T-helper 17 cell (primary cell): ENCODE measurements at regions not wholly inside any gene's neighbourhood (a gene's known extent, or its start where the extent isn't known, plus 50 kb on each side); places are given as distances from the start of the nearest gene placed in this dataset.
"Not testable (repeated sequence)": the region's sequence is repeated elsewhere in the genome, so short reads cannot be mapped to it uniquely, and the experiment has no call there.

Experiments used
- ATAC-seq: fragments of 150-1000 bp; cut with Tn5 transposase; 2 replicates; pipeline ENCODE4 v1.10.0; 2021; ENCODE audit warnings: mild to moderate bottlenecking, moderate library complexity
- DNase-seq, 3 donors: peaks; one replicate each; pipeline versions ENCODE4 v3.0.0 to v3.0.0-alpha.2; 2020 to 2021
- H3K9me3 ChIP-seq: one replicate; pipeline ENCODE4 v1.7.0; 2013; ENCODE audit warnings: low read length, mild to moderate bottlenecking; ENCODE audit not compliant: control insufficient read depth, poor library complexity, severe bottlenecking
- H3K27ac Mint-ChIP-seq: one replicate; pipeline ENCODE4 v1.8.0; 2022; ENCODE audit warnings: mild to moderate bottlenecking, moderate library complexity, mixed read lengths
- H3K27me3 Mint-ChIP-seq: one replicate; pipeline ENCODE4 v1.8.0; 2022; ENCODE audit warnings: mixed read lengths
- H3K36me3 Mint-ChIP-seq: one replicate; pipeline ENCODE4 v1.8.0; 2022; ENCODE audit warnings: low read depth, mixed read lengths
- H3K4me1 Mint-ChIP-seq: one replicate; pipeline ENCODE4 v1.8.0; 2022; ENCODE audit warnings: mild to moderate bottlenecking, mixed read lengths
- H3K4me3 Mint-ChIP-seq: one replicate; pipeline ENCODE4 v1.8.0; 2022; ENCODE audit warnings: mild to moderate bottlenecking, moderate library complexity, mixed read lengths

GRCh38 chr12:87233671-87234070, 795.5 kb downstream of the C12orf50 start:
- DNase-seq (no peak), ATAC-seq (no peak)
- Mint-ChIP-seq H3K4me3 (no peak overlapping the region), H3K4me1 (no peaks in the 10 kb centered on the region), H3K36me3 (no peaks in the 10 kb centered on the region), H3K27ac (no peak overlapping the region), H3K27me3 (no peaks in the 10 kb centered on the region)
- peaks cover 3% of the 10 kb centered on the region for H3K9me3 ChIP-seq

GRCh38 chr12:87231818-87232217, 797.4 kb downstream of the C12orf50 start:
- no peaks in the 10 kb centered on the region for H3K27me3 Mint-ChIP-seq
- no peak overlapping the region for H3K27ac Mint-ChIP-seq
- ATAC-seq = no peak
- no peak for DNase-seq
- no peaks in the 10 kb centered on the region for H3K4me1 Mint-ChIP-seq
- H3K4me3 Mint-ChIP-seq = no peak overlapping the region
- H3K36me3 Mint-ChIP-seq = no peaks in the 10 kb centered on the region
- H3K9me3 ChIP-seq = peaks cover 3% of the 10 kb centered on the region

- H3K4me1 Mint-ChIP-seq = no peaks in the 10 kb centered on the region
- no peak overlapping the region for H3K4me3 Mint-ChIP-seq
- ATAC-seq = no peak
- H3K27me3 Mint-ChIP-seq = no peaks in the 10 kb centered on the region
- H3K27ac Mint-ChIP-seq = no peak overlapping the region
- H3K9me3 ChIP-seq = peaks cover 1% of the 10 kb centered on the region
- H3K36me3 Mint-ChIP-seq = no peaks in the 10 kb centered on the region
- DNase-seq = no peak
These were observed 798.8 kb downstream of the C12orf50 start for GRCh38 chr12:87230441-87230840.

GRCh38 chr12:87227162-87227561, 802.0 kb downstream of the C12orf50 start:
- Mint-ChIP-seq H3K27ac (no peak overlapping the region), H3K36me3 (no peaks in the 10 kb centered on the region), H3K27me3 (no peaks in the 10 kb centered on the region), H3K4me1 (no peaks in the 10 kb centered on the region), H3K4me3 (no peak overlapping the region)
- H3K9me3 ChIP-seq = no peaks in the 10 kb centered on the region
- DNase-seq = no peak
- no peak for ATAC-seq

GRCh38 chr12:87217491-87217890, 811.7 kb downstream of the C12orf50 start:
- Mint-ChIP-seq H3K36me3 (no peaks in the 10 kb centered on the region), H3K27ac (no peak overlapping the region), H3K27me3 (no peaks in the 10 kb centered on the region), H3K4me3 (no peak overlapping the region), H3K4me1 (no peaks in the 10 kb centered on the region)
- no peaks in the 10 kb centered on the region for H3K9me3 ChIP-seq
- ATAC-seq = no peak
- DNase-seq = no peak

- Mint-ChIP-seq H3K27ac (no peak overlapping the region), H3K27me3 (no peaks in the 10 kb centered on the region), H3K36me3 (no peaks in the 10 kb centered on the region), H3K4me3 (no peak overlapping the region), H3K4me1 (no peaks in the 10 kb centered on the region)
- H3K9me3 ChIP-seq = no peaks in the 10 kb centered on the region
- DNase-seq = no peak
- no peak for ATAC-seq
These were observed 812.8 kb downstream of the C12orf50 start for GRCh38 chr12:87216436-87216835.

GRCh38 chr12:87202189-87202588, 827.0 kb downstream of the C12orf50 start:
- Mint-ChIP-seq H3K27ac (no peak overlapping the region), H3K36me3 (no peaks in the 10 kb centered on the region), H3K27me3 (no peaks in the 10 kb centered on the region), H3K4me1 (no peaks in the 10 kb centered on the region), H3K4me3 (no peak overlapping the region)
- no peak for ATAC-seq
- DNase-seq = no peak
- no peaks in the 10 kb centered on the region for H3K9me3 ChIP-seq

GRCh38 chr12:87201598-87201997, 827.6 kb downstream of the C12orf50 start:
- H3K9me3 ChIP-seq = no peaks in the 10 kb centered on the region
- no peaks in the 10 kb centered on the region for H3K27me3 Mint-ChIP-seq
- H3K36me3 Mint-ChIP-seq = no peaks in the 10 kb centered on the region
- H3K4me1 Mint-ChIP-seq = no peaks in the 10 kb centered on the region
- DNase-seq (no peak), ATAC-seq (no peak)
- H3K27ac Mint-ChIP-seq = no peak overlapping the region
- H3K4me3 Mint-ChIP-seq = no peak overlapping the region

GRCh38 chr12:87200289-87200979, 828.8 kb downstream of the C12orf50 start:
- no peak for ATAC-seq
- no peaks in the 10 kb centered on the region for H3K4me1 Mint-ChIP-seq

GRCh38 chr12:87198181-87198580, 831.0 kb downstream of the C12orf50 start:
- H3K9me3 ChIP-seq = no peaks in the 10 kb centered on the region
- Mint-ChIP-seq H3K36me3 (no peaks in the 10 kb centered on the region), H3K27ac (no peak overlapping the region), H3K4me3 (no peak overlapping the region), H3K27me3 (no peaks in the 10 kb centered on the region), H3K4me1 (no peaks in the 10 kb centered on the region)
- no peak for ATAC-seq
- no peak for DNase-seq

More at GRCh38 chr12:87200289-87200979, 828.8 kb downstream of the C12orf50 start:
- H3K4me3 Mint-ChIP-seq = no peak overlapping the region
- H3K36me3 Mint-ChIP-seq = no peaks in the 10 kb centered on the region
- no peaks in the 10 kb centered on the region for H3K9me3 ChIP-seq
- H3K27me3 Mint-ChIP-seq = no peaks in the 10 kb centered on the region
- DNase-seq = no peak
- no peak overlapping the region for H3K27ac Mint-ChIP-seq

- H3K36me3 Mint-ChIP-seq = no peaks in the 10 kb centered on the region
- H3K4me3 Mint-ChIP-seq = no peak overlapping the region
- H3K9me3 ChIP-seq = no peaks in the 10 kb centered on the region
- ATAC-seq (no peak), DNase-seq (no peak)
- H3K27ac Mint-ChIP-seq = no peak overlapping the region
- no peaks in the 10 kb centered on the region for H3K27me3 Mint-ChIP-seq
- no peaks in the 10 kb centered on the region for H3K4me1 Mint-ChIP-seq
These were observed 832.9 kb downstream of the C12orf50 start for GRCh38 chr12:87196321-87196720.

GRCh38 chr12:87194389-87194788, 834.8 kb downstream of the C12orf50 start:
- not testable (repeated sequence) for DNase-seq, H3K27ac Mint-ChIP-seq, H3K9me3 ChIP-seq, H3K36me3 Mint-ChIP-seq, ATAC-seq, H3K4me3 Mint-ChIP-seq, H3K27me3 Mint-ChIP-seq, H3K4me1 Mint-ChIP-seq

GRCh38 chr12:87185367-87185766, 843.8 kb downstream of the C12orf50 start:
- H3K4me1 Mint-ChIP-seq = no peaks in the 10 kb centered on the region
- H3K9me3 ChIP-seq = no peaks in the 10 kb centered on the region
- peaks cover 2% of the 10 kb centered on the region for H3K36me3 Mint-ChIP-seq
- H3K27me3 Mint-ChIP-seq = no peaks in the 10 kb centered on the region
- H3K4me3 Mint-ChIP-seq = no peak overlapping the region
- H3K27ac Mint-ChIP-seq = no peak overlapping the region
- DNase-seq = no peak
- no peak for ATAC-seq

- ATAC-seq = no peak
- Mint-ChIP-seq H3K36me3 (peaks cover 2% of the 10 kb centered on the region), H3K4me1 (no peaks in the 10 kb centered on the region), H3K27me3 (no peaks in the 10 kb centered on the region), H3K4me3 (no peak overlapping the region), H3K27ac (no peak overlapping the region)
- H3K9me3 ChIP-seq = no peaks in the 10 kb centered on the region
- DNase-seq = no peak
These were observed 846.4 kb downstream of the C12orf50 start for GRCh38 chr12:87182696-87183233.
